NT2/D1 (cell line): ENCODE measurements at regions not wholly inside any gene's neighbourhood (a gene's known extent, or its start where the extent isn't known, plus 50 kb on each side); places are given as distances from the start of the nearest gene placed in this dataset.

Experiments
- SUZ12 ChIP-seq: IDR thresholded peaks from 2 replicates; pipeline ENCODE4 v1.6.1; 2011; ENCODE audit not compliant: insufficient read length, insufficient read depth; ENCODE audit errors: extremely low read depth
- ZNF274 ChIP-seq: IDR thresholded peaks from 2 replicates; pipeline ENCODE4 v1.6.1; 2011; ENCODE audit warnings: mild to moderate bottlenecking, low read depth, low read length

DNA sequence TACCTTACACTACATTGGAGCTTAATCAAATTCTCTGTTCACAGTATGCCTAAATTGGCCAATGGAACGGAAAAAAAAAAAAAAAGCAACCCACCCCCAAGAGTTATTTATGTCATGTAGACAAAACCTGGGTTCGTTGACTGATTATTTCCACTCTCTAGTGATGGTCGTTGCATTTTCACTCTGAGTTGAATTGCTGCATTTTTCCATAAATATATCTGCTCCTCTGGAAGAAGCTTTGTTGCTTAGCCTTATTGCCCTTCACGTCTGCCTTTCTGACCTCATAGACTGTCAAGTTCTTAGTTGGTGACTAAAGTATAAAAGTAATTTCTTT, 90.2 kb upstream of the RUNX1 start:
- TF ChIP-seq ZNF274 (no peak), SUZ12 (no peak)
